Prostate gland (tissue), 2 donors: ENCODE measurements at regions not wholly inside any gene's neighbourhood (a gene's known extent, or its start where the extent isn't known, plus 50 kb on each side); places are given as distances from the start of the nearest gene placed in this dataset.

Experiments used
- DNase-seq: peaks from one replicate; pipeline ENCODE4 v3.0.0-alpha.2; 2019; ENCODE audit warnings: low spot score
- H3K27ac ChIP-seq, 2 donors: fragments of 200-600 bp; sonication (generic); 2 replicates each; pipeline ENCODE4 v1.5.1; 2017 to 2019
- H3K27me3 ChIP-seq: fragments of 200-600 bp; sonication (generic); replicated peaks from 2 replicates; pipeline ENCODE4 v1.5.1; 2019; ENCODE audit not compliant: insufficient read depth
- H3K36me3 ChIP-seq, 2 donors: fragments of 200-600 bp; sonication (generic); 1 replicate in 1 of 2; 2 replicates in 1 of 2; pipeline versions ENCODE4 v1.5.1 to v1.8.1; 2017 to 2019
- H3K4me1 ChIP-seq: fragments of 200-600 bp; sonication (generic); replicated peaks from 2 replicates; pipeline ENCODE4 v1.5.1; 2019
- H3K4me3 ChIP-seq, 2 donors: fragments of 200-600 bp; sonication (generic); 2 replicates each; pipeline ENCODE4 v1.5.1; 2017 to 2019
- H3K9me3 ChIP-seq: fragments of 200-600 bp; sonication (generic); 2 replicates; pipeline ENCODE4 v1.5.1; 2017
- CTCF ChIP-seq, 4 experiments: fragments of 200-600 bp in 2 of 4; fragments of 450-650 bp in 2 of 4; sonication (generic) in 2 of 4; IDR thresholded peaks; 1 replicate in 3 of 4; 2 replicates in 1 of 4; pipeline ENCODE4 v1.5.1; 2016 to 2019; ENCODE audit warnings: antibody characterized with exemption in 4 of 4, mild to moderate bottlenecking in 2 of 4, moderate library complexity in 2 of 4
- POLR2A ChIP-seq: fragments of 450-650 bp; IDR thresholded peaks from one replicate; pipeline ENCODE4 v1.6.1; 2016; ENCODE audit warnings: antibody characterized with exemption, mild to moderate bottlenecking
- POLR2AphosphoS5 ChIP-seq: sonication (generic); formaldehyde crosslinking; IDR thresholded peaks from one replicate; pipeline ENCODE4 v1.6.1; 2017; ENCODE audit warnings: antibody characterized with exemption
- WGBS: methylation state at CpG from one replicate; pipeline ENCODE4 v1.1.5; 2018; 5-methylcytosine and 5-hydroxymethylcytosine counted together
- intact Hi-C: fragments of 100-400 bp; cut with DNase I; formaldehyde crosslinking; loops from one replicate; pipeline ENCODE4 v1.14.2; 2022

GRCh38 chr4:185958094-185958747, 110.7 kb upstream of the TLR3 start:
- no peak overlapping the region for H3K4me3 ChIP-seq
- 87% methylated on average over 3 of the region's 3 CpGs for WGBS
- H3K27me3 ChIP-seq, result no peaks in the 10 kb centered on the region
- H3K36me3 ChIP-seq, result no peaks in the 10 kb centered on the region
- TF ChIP-seq POLR2A (no peak), POLR2AphosphoS5 (no peak), CTCF (IDR thresholded peaks at IDR 0.05) (no peak)
- no peak for DNase-seq
- H3K4me1 ChIP-seq, result no peaks in the 10 kb centered on the region
- H3K27ac ChIP-seq, result no peak overlapping the region
- intact Hi-C loops, result no loop called here
- no peaks in the 10 kb centered on the region for H3K9me3 ChIP-seq

- intact Hi-C loops, result no loop called here
- Histone ChIP-seq H3K36me3 (no peaks in the 10 kb centered on the region), H3K27ac (no peak overlapping the region), H3K4me1 (no peaks in the 10 kb centered on the region), H3K9me3 (no peaks in the 10 kb centered on the region), H3K4me3 (no peak overlapping the region), H3K27me3 (no peaks in the 10 kb centered on the region)
- DNase-seq, result no peak
- WGBS, result 77% methylated on average over 15 of the region's 15 CpGs
- no peak for TF ChIP-seq POLR2AphosphoS5
Observed at GRCh38 chr4:185965426-185966384, 103.3 kb upstream of the TLR3 start.

GRCh38 chr4:185966549-185966948, 102.4 kb upstream of the TLR3 start:
- H3K36me3 ChIP-seq, result no peaks in the 10 kb centered on the region
- DNase-seq, result no peak
- intact Hi-C loops, result no loop called here
- TF ChIP-seq CTCF (IDR thresholded peaks at IDR 0.05), result no peak
- no peak for TF ChIP-seq POLR2A
- TF ChIP-seq POLR2AphosphoS5, result no peak
- no peaks in the 10 kb centered on the region for H3K27me3 ChIP-seq
- no peaks in the 10 kb centered on the region for H3K4me1 ChIP-seq
- no peaks in the 10 kb centered on the region for H3K9me3 ChIP-seq
- H3K4me3 ChIP-seq, result no peak overlapping the region
- 90% methylated on average over 8 of the region's 8 CpGs for WGBS
- no peak overlapping the region for H3K27ac ChIP-seq

GRCh38 chr4:185966997-185967775, 101.8 kb upstream of the TLR3 start:
- WGBS, result 69% methylated on average over 4 of the region's 4 CpGs
- intact Hi-C loops, result no loop called here
- no peaks in the 10 kb centered on the region for H3K4me1 ChIP-seq
- H3K4me3 ChIP-seq, result no peak overlapping the region
- no peak for DNase-seq
- TF ChIP-seq POLR2A (no peak), CTCF (IDR thresholded peaks at IDR 0.05) (no peak), POLR2AphosphoS5 (no peak)
- no peaks in the 10 kb centered on the region for H3K27me3 ChIP-seq
- H3K36me3 ChIP-seq, result no peaks in the 10 kb centered on the region
- no peaks in the 10 kb centered on the region for H3K9me3 ChIP-seq
- H3K27ac ChIP-seq, result no peak overlapping the region

- no peak for DNase-seq
- intact Hi-C loops, result no loop called here
- H3K27me3 ChIP-seq, result no peaks in the 10 kb centered on the region
- H3K4me1 ChIP-seq, result no peaks in the 10 kb centered on the region
- WGBS, result 100% methylated on average over 1 of the region's 1 CpG
- no peak for TF ChIP-seq CTCF (IDR thresholded peaks at IDR 0.05)
- no peak for TF ChIP-seq POLR2AphosphoS5
- no peak for TF ChIP-seq POLR2A
- H3K27ac ChIP-seq, result no peak overlapping the region
- H3K4me3 ChIP-seq, result no peak overlapping the region
- no peaks in the 10 kb centered on the region for H3K9me3 ChIP-seq
- no peaks in the 10 kb centered on the region for H3K36me3 ChIP-seq
Observed at GRCh38 chr4:185969657-185970056, 99.3 kb upstream of the TLR3 start.
